ENCODE measurements at regions not wholly inside any gene's neighbourhood (a gene's known extent, or its start where the extent isn't known, plus 50 kb on each side); places are given as distances from the start of the nearest gene placed in this dataset.

DNA sequence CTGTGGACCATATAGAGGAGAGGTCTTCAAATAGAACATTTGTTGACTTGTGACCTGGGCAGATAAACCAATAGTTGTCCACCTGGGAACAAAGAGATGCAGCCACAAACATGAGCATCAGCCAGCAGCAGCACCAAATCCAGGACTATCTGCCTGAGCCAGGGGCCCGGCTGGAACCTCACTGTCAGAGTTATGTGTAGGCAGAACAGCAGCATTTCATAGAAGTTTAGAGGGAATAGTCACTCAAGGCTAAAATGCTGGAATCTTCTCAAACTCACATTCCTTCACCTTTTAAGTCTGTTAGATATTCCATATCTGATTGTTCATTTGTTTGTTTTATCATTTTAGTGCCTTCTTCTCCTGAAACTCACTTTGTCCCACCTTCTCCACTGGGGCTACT, 72.2 kb upstream of the IL6 start:
- no peak overlapping the region for H3K4me3 Mint-ChIP-seq
- ATAC-seq (no peak), DNase-seq (ENCODE audit: low spot score) (no peak)
- POLR2A ChIA-PET, result no interaction called here
- no peaks in the 10 kb centered on the region; the same call in 1 of the 2 replicates for H3K27me3 Mint-ChIP-seq (ENCODE audit: low read depth)
- peaks cover 4% of the 10 kb centered on the region for H3K36me3 Mint-ChIP-seq
- H3K9me3 Mint-ChIP-seq, result peaks cover 19% of the 10 kb centered on the region
- no peak for TF ChIP-seq NFYB (CRISPR knock-in tag; conservative IDR thresholded peaks at IDR 0.05; ENCODE audit: low read depth)
- no peak for TF ChIP-seq ZNF219 (CRISPR knock-in tag; IDR thresholded peaks at IDR 0.05; ENCODE audit: borderline replicate concordance)
- no peak for TF ChIP-seq FOXP1 (CRISPR knock-in tag; IDR thresholded peaks at IDR 0.05; ENCODE audit: borderline replicate concordance)
- no peak for TF ChIP-seq ZNF671 (CRISPR knock-in tag; IDR thresholded peaks at IDR 0.05)
- TF ChIP-seq PREB (CRISPR knock-in tag; IDR thresholded peaks at IDR 0.05; ENCODE audit: borderline replicate concordance), result no peak
- CTCF ChIA-PET, result no interaction called here
- no peak overlapping the region for H3K27ac Mint-ChIP-seq
- peaks cover 28% of the 10 kb centered on the region for H3K4me1 Mint-ChIP-seq

GRCh38 chr7:22653951-22654350, 73.0 kb upstream of the IL6 start:
- ChIA-PET POLR2A (no interaction called here), CTCF (interaction anchor here (1.0 kb wide), 1 partner anchor 72 kb away, joined by 4 read pairs; no protein-coding TSS in a partner anchor)
- DNase-seq (ENCODE audit: low spot score), result no peak
- 0 out of 2 replicates have a peak overlapping the region, but pooled peaks have one; percentile 10 for H3K27ac Mint-ChIP-seq
- peaks cover 24% of the 10 kb centered on the region for H3K9me3 Mint-ChIP-seq
- H3K4me1 Mint-ChIP-seq, result peaks cover 28% of the 10 kb centered on the region
- no peaks in the 10 kb centered on the region; the same call in 1 of the 2 replicates for H3K27me3 Mint-ChIP-seq (ENCODE audit: low read depth)
- no peak for ATAC-seq
- no peak overlapping the region for H3K4me3 Mint-ChIP-seq
- H3K36me3 Mint-ChIP-seq, result peaks cover 4% of the 10 kb centered on the region
- TF ChIP-seq ZNF263 (CRISPR knock-in tag; IDR thresholded peaks at IDR 0.05; ENCODE audit: low read depth), result no peak
- no peak for TF ChIP-seq JUN (CRISPR knock-in tag; IDR thresholded peaks at IDR 0.05)
- no peak for TF ChIP-seq ZNF423 (CRISPR knock-in tag; IDR thresholded peaks at IDR 0.05)
- TF ChIP-seq, protein P1, sequence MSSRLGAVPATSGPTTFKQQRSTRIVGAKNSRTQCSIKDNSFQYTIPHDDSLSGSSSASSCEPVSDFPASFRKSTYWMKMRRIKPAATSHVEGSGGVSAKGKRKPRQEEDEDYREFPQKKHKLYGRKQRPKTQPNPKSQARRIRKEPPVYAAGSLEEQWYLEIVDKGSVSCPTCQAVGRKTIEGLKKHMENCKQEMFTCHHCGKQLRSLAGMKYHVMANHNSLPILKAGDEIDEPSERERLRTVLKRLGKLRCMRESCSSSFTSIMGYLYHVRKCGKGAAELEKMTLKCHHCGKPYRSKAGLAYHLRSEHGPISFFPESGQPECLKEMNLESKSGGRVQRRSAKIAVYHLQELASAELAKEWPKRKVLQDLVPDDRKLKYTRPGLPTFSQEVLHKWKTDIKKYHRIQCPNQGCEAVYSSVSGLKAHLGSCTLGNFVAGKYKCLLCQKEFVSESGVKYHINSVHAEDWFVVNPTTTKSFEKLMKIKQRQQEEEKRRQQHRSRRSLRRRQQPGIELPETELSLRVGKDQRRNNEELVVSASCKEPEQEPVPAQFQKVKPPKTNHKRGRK (CRISPR knock-in tag; IDR thresholded peaks at IDR 0.05; ENCODE audit: borderline replicate concordance), result no peak
- TF ChIP-seq ZNF671 (CRISPR knock-in tag; IDR thresholded peaks at IDR 0.05), result no peak
- TF ChIP-seq TEAD4 (CRISPR knock-in tag; IDR thresholded peaks at IDR 0.05), result no peak
- no peak for TF ChIP-seq GTF2I (CRISPR knock-in tag; conservative IDR thresholded peaks at IDR 0.05)
- TF ChIP-seq ESRRA (CRISPR knock-in tag; IDR thresholded peaks at IDR 0.05; ENCODE audit: borderline replicate concordance), result no peak
- TF ChIP-seq NFE2L1 (CRISPR knock-in tag; IDR thresholded peaks at IDR 0.05), result no peak

DNA sequence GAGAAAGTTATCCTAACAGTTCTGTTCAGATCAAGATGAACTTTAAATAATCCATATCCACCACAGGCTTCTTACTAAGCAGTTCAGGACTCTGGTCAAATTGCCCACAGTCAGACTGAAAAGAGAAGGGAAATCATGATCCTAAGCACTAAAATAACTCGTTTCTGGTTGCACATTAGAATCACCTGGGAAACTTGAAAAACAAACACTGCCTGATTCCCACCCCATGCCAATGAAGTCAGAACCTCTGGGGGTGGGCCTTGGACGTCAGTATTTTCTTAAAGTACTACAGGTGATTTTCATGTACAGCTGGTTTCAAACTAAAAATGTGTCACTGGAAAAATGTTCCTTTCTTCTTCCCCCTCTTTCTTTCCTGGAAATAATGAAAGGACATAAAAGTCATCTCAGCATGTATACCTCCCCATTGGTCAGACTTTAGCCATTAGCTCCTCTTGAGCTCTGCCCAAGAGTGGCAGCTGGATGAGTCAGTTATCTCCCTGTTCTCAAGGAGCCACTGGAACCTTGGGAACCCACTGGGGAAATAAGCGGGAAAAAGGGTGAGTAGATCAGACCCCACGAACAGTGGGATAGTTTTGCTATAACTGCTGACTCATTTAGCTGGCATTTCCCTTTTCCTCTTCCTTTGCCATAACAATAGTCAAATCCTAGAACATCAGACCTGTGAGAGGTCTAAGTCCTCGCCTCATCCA, 75.3 kb upstream of the IL6 start:
- H3K4me3 Mint-ChIP-seq, result no peak overlapping the region
- ChIA-PET POLR2A (interaction anchor here (0.6 kb wide), 1 partner anchor 24 kb away, joined by 3 read pairs; no protein-coding TSS in a partner anchor), CTCF (interaction anchor here (2.2 kb wide), 1 partner anchor 9 kb away, joined by 9 read pairs; no protein-coding TSS in a partner anchor)
- no peak for ATAC-seq
- peaks cover 46% of the 10 kb centered on the region for H3K9me3 Mint-ChIP-seq
- peaks cover 21% of the 10 kb centered on the region for H3K4me1 Mint-ChIP-seq
- TF ChIP-seq, protein P2, sequence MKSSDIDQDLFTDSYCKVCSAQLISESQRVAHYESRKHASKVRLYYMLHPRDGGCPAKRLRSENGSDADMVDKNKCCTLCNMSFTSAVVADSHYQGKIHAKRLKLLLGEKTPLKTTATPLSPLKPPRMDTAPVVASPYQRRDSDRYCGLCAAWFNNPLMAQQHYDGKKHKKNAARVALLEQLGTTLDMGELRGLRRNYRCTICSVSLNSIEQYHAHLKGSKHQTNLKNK (CRISPR knock-in tag; IDR thresholded peaks at IDR 0.05), result no peak
- no peak for TF ChIP-seq IRF2 (CRISPR knock-in tag; IDR thresholded peaks at IDR 0.05; ENCODE audit: borderline replicate concordance, low read depth)
- no peak for TF ChIP-seq NR1H2 (CRISPR knock-in tag; IDR thresholded peaks at IDR 0.05)
- TF ChIP-seq ZNF425 (CRISPR knock-in tag; conservative IDR thresholded peaks at IDR 0.05), result no peak
- no peak for TF ChIP-seq ZBTB21 (CRISPR knock-in tag; IDR thresholded peaks at IDR 0.05; ENCODE audit: borderline replicate concordance)
- no peak for TF ChIP-seq CREM (CRISPR knock-in tag; IDR thresholded peaks at IDR 0.05)
- TF ChIP-seq GTF2I (CRISPR knock-in tag; conservative IDR thresholded peaks at IDR 0.05), result no peak
- TF ChIP-seq NFYB (CRISPR knock-in tag; conservative IDR thresholded peaks at IDR 0.05; ENCODE audit: low read depth), result no peak
- no peak for TF ChIP-seq ZNF416 (CRISPR knock-in tag; IDR thresholded peaks at IDR 0.05)
- TF ChIP-seq EMX1 (CRISPR knock-in tag; IDR thresholded peaks at IDR 0.05), result no peak
- H3K27ac Mint-ChIP-seq, result no peak overlapping the region
- peaks cover 24% of the 10 kb centered on the region for H3K36me3 Mint-ChIP-seq
- peaks cover 3% of the 10 kb centered on the region; the same call in 1 of the 2 replicates for H3K27me3 Mint-ChIP-seq (ENCODE audit: low read depth)
- DNase-seq (ENCODE audit: low spot score), result no peak

Data from WTC11 (cell line).